ENCODE measurements at regions not wholly inside any gene's neighbourhood (a gene's known extent, or its start where the extent isn't known, plus 50 kb on each side); places are given as distances from the start of the nearest gene placed in this dataset.

GRCh38 chr12:31203261-31203660 is 122.7 kb downstream of the SINHCAF start:
- TF ChIP-seq EZH2phosphoT487 (IDR thresholded peaks at IDR 0.05; ENCODE audit: borderline replicate concordance, low read length), result no peak
- TF ChIP-seq CTCF (IDR thresholded peaks at IDR 0.05; ENCODE audit: low read depth, low read length, poor library complexity, severe bottlenecking), result no peak
- H3K79me2 ChIP-seq (ENCODE audit: control insufficient read depth, low read length), result no peaks in the 10 kb centered on the region
- no peaks in the 10 kb centered on the region for H3K9me2 ChIP-seq (replicated peaks; ENCODE audit: control insufficient read depth, low read length)
- H3K27me3 ChIP-seq (ENCODE audit: control insufficient read depth, low read length), result peaks cover 12% of the 10 kb centered on the region
- no peak overlapping the region for H3K4me3 ChIP-seq (ENCODE audit: low read length)
- peaks cover 36% of the 10 kb centered on the region for H3K4me1 ChIP-seq (ENCODE audit: control insufficient read depth, low read length)
- no peaks in the 10 kb centered on the region for H4K20me1 ChIP-seq (ENCODE audit: control insufficient read depth, insufficient read depth, low read depth, low read length)
- H3K27ac ChIP-seq (ENCODE audit: low read depth, low read length), result no peak overlapping the region
- no peaks in the 10 kb centered on the region for H3K36me3 ChIP-seq (ENCODE audit: control insufficient read depth, low read length)
- H3K4me2 ChIP-seq (ENCODE audit: low read length), result no peak overlapping the region
- no peaks in the 10 kb centered on the region for H3K9me3 ChIP-seq (ENCODE audit: control insufficient read depth, insufficient read depth, low read length)
- 0 out of 2 replicates have a peak, but pooled peaks cover 6% of the 10 kb centered on the region for H3F3A ChIP-seq (ENCODE audit: control insufficient read depth, insufficient read depth)

- TF ChIP-seq CTCF (IDR thresholded peaks at IDR 0.05; ENCODE audit: low read depth, low read length, poor library complexity, severe bottlenecking) (no peak), EZH2phosphoT487 (IDR thresholded peaks at IDR 0.05; ENCODE audit: borderline replicate concordance, low read length) (no peak)
- Histone ChIP-seq H3K9me2 (replicated peaks; ENCODE audit: control insufficient read depth, low read length) (no peaks in the 10 kb centered on the region), H3K4me1 (ENCODE audit: control insufficient read depth, low read length) (peaks cover 36% of the 10 kb centered on the region), H3K9me3 (ENCODE audit: control insufficient read depth, insufficient read depth, low read length) (no peaks in the 10 kb centered on the region), H3K4me3 (ENCODE audit: low read length) (peak overlapping the region; percentile 26), H3F3A (ENCODE audit: control insufficient read depth, insufficient read depth) (0 out of 2 replicates have a peak, but pooled peaks cover 6% of the 10 kb centered on the region), H3K4me2 (ENCODE audit: low read length) (peak overlapping the region; percentile 62), H3K27me3 (ENCODE audit: control insufficient read depth, low read length) (peaks cover 12% of the 10 kb centered on the region), H3K27ac (ENCODE audit: low read depth, low read length) (no peak overlapping the region), H3K79me2 (ENCODE audit: control insufficient read depth, low read length) (no peaks in the 10 kb centered on the region), H3K36me3 (ENCODE audit: control insufficient read depth, low read length) (no peaks in the 10 kb centered on the region), H4K20me1 (ENCODE audit: control insufficient read depth, insufficient read depth, low read depth, low read length) (no peaks in the 10 kb centered on the region)
Observed at GRCh38 chr12:31205054-31205453, 120.9 kb downstream of the SINHCAF start.

GRCh38 chr12:31206038-31206670 is 119.8 kb downstream of the SINHCAF start:
- Histone ChIP-seq H3K36me3 (ENCODE audit: control insufficient read depth, low read length) (no peaks in the 10 kb centered on the region), H3K4me2 (ENCODE audit: low read length) (no peak overlapping the region), H3K27ac (ENCODE audit: low read depth, low read length) (no peak overlapping the region), H3K79me2 (ENCODE audit: control insufficient read depth, low read length) (no peaks in the 10 kb centered on the region), H3K27me3 (ENCODE audit: control insufficient read depth, low read length) (peaks cover 12% of the 10 kb centered on the region), H3K9me2 (replicated peaks; ENCODE audit: control insufficient read depth, low read length) (no peaks in the 10 kb centered on the region), H3K4me1 (ENCODE audit: control insufficient read depth, low read length) (peaks cover 30% of the 10 kb centered on the region), H3K4me3 (ENCODE audit: low read length) (no peak overlapping the region), H4K20me1 (ENCODE audit: control insufficient read depth, insufficient read depth, low read depth, low read length) (no peaks in the 10 kb centered on the region), H3F3A (ENCODE audit: control insufficient read depth, insufficient read depth) (0 out of 2 replicates have a peak, but pooled peaks cover 3% of the 10 kb centered on the region), H3K9me3 (ENCODE audit: control insufficient read depth, insufficient read depth, low read length) (no peaks in the 10 kb centered on the region)
- TF ChIP-seq CTCF (IDR thresholded peaks at IDR 0.05; ENCODE audit: low read depth, low read length, poor library complexity, severe bottlenecking), result no peak
- TF ChIP-seq EZH2phosphoT487 (IDR thresholded peaks at IDR 0.05; ENCODE audit: borderline replicate concordance, low read length), result no peak

Measured in DOHH2 (cell line).